ENCODE measurements at regions not wholly inside any gene's neighbourhood (a gene's known extent, or its start where the extent isn't known, plus 50 kb on each side); places are given as distances from the start of the nearest gene placed in this dataset.

DNA sequence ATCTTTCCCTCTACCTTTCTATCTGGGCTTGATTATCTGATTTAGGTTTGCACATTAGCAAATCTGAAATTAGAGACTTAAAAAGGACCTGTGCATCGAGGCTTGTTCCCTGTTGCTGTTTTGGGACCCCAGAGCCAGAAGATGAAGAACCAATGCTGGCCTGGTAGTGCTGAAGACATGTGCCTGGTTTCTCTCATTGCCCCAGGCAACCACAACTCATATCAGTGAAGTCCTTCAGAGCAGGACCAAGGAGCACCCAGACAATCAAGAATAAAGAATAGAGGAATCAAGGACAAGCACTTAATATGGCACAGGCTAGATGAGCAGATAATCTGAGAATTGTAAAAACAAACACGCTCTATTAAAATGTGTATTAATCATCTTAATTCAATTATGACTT, 362.7 kb downstream of the DMRTA1 start:
- Histone ChIP-seq H3K9me3 (no peaks in the 10 kb centered on the region), H3K36me3 (no peaks in the 10 kb centered on the region), H3K4me3 (ENCODE audit: low read depth, low read length) (no peak overlapping the region), H3K27me3 (no peaks in the 10 kb centered on the region), H3K4me1 (no peaks in the 10 kb centered on the region)
- TF ChIP-seq, protein P1, sequence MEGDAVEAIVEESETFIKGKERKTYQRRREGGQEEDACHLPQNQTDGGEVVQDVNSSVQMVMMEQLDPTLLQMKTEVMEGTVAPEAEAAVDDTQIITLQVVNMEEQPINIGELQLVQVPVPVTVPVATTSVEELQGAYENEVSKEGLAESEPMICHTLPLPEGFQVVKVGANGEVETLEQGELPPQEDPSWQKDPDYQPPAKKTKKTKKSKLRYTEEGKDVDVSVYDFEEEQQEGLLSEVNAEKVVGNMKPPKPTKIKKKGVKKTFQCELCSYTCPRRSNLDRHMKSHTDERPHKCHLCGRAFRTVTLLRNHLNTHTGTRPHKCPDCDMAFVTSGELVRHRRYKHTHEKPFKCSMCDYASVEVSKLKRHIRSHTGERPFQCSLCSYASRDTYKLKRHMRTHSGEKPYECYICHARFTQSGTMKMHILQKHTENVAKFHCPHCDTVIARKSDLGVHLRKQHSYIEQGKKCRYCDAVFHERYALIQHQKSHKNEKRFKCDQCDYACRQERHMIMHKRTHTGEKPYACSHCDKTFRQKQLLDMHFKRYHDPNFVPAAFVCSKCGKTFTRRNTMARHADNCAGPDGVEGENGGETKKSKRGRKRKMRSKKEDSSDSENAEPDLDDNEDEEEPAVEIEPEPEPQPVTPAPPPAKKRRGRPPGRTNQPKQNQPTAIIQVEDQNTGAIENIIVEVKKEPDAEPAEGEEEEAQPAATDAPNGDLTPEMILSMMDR (IDR thresholded peaks at IDR 0.05; ENCODE audit: low read depth, low read length) = no peak
- no peak for DNase-seq

DNA sequence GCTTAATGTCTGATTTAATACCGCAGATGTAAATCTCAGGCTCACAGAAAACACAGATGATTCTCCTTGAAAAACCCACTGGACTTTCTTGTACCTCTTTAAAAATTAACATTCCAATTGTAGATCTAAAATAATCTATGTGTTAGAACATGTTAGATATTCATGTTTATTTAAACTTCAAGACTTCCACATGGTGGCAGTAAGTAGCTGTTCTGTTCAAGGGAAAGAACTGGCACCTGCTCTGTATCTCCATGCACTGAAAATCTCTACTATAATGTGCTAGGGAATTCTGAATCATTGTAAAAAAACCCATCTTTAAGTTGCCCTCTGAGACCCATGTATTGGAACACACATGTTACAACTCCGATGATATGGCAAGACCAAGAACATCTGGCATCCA, 366.9 kb downstream of the DMRTA1 start:
- TF ChIP-seq, protein P1 (IDR thresholded peaks at IDR 0.05; ENCODE audit: low read depth, low read length) = no peak
- Histone ChIP-seq H3K4me3 (ENCODE audit: low read depth, low read length) (no peak overlapping the region), H3K27me3 (no peaks in the 10 kb centered on the region), H3K4me1 (no peaks in the 10 kb centered on the region), H3K36me3 (no peaks in the 10 kb centered on the region), H3K9me3 (no peaks in the 10 kb centered on the region)
- DNase-seq = no peak

DNA sequence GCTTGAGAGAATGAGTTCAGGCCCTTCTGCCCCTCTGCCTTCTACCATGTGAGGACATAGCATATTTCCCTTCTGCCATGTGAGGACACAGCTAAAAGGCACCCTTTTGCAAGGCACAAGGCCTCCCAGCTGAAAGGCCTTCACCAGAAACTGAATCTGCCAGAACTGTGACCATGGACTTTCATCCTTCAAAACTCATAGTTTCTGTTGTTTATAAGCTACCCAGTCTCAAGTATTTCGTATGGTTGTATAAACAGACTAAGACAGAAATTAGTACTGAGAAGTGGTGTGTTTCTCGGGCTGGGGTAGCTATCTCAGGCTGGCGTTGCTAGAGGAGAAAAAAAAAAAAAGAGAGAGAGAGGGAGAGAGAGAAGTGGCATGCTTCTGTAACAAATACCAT, 368.6 kb downstream of the DMRTA1 start:
- Histone ChIP-seq H3K36me3 (no peaks in the 10 kb centered on the region), H3K9me3 (no peaks in the 10 kb centered on the region), H3K27me3 (no peaks in the 10 kb centered on the region), H3K4me3 (ENCODE audit: low read depth, low read length) (no peak overlapping the region), H3K4me1 (no peaks in the 10 kb centered on the region)
- TF ChIP-seq, protein P1 (IDR thresholded peaks at IDR 0.05; ENCODE audit: low read depth, low read length) = no peak
- DNase-seq = no peak

DNA sequence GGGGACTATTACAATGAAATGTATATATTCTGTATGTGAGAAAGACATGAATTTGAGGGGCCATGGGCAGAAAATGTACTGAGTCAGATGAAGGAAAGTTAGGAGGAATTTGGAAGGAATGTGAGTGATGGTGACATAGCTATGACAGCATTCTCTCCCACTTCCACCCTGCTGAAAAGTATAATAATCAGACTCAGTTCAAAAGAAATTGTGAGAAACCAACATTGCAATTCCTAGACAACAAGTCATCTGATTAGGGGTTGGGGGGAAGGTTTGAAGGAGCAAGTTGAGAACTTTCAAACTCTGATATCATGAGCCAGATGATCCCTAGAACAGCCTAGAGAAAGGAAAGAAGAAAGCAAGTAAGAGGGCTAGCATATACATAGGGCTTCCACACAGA, 370.6 kb downstream of the DMRTA1 start:
- DNase-seq = no peak
- H3K9me3 ChIP-seq = no peaks in the 10 kb centered on the region
- TF ChIP-seq, protein P1 (IDR thresholded peaks at IDR 0.05; ENCODE audit: low read depth, low read length) = no peak

DNA sequence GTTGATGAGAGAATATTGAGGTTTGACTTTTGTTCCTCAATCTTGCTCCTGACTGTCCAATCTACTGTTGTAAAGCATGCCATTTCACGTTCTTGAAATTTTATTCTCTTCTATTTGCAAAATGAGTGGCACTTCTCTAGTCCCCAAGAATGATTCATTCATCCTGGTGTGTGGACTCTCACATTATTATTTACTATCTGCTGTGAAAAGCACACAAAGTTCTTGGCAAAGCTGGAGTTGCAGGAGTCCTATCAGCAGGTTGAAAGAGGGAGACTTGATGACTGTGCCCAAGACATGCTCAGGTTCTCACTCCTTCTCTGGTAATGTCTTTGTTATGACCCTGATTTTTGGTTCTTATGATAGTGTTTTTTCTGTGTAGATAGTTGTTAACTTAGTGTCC, 382.6 kb downstream of the DMRTA1 start:
- no peak for DNase-seq
- no peaks in the 10 kb centered on the region; the same call in 1 of the 2 replicates for H3K9me3 ChIP-seq
- no peak overlapping the region for H3K4me3 ChIP-seq (ENCODE audit: low read depth, low read length)
- no peaks in the 10 kb centered on the region for H3K36me3 ChIP-seq
- TF ChIP-seq, protein P1 (IDR thresholded peaks at IDR 0.05; ENCODE audit: low read depth, low read length) = no peak
- H3K4me1 ChIP-seq = no peaks in the 10 kb centered on the region
- no peaks in the 10 kb centered on the region for H3K27me3 ChIP-seq

More for the DNA sequence above, 370.6 kb downstream of the DMRTA1 start:
- Histone ChIP-seq H3K36me3 (no peaks in the 10 kb centered on the region), H3K4me3 (ENCODE audit: low read depth, low read length) (no peak overlapping the region), H3K27me3 (no peaks in the 10 kb centered on the region), H3K4me1 (no peaks in the 10 kb centered on the region)

DNA sequence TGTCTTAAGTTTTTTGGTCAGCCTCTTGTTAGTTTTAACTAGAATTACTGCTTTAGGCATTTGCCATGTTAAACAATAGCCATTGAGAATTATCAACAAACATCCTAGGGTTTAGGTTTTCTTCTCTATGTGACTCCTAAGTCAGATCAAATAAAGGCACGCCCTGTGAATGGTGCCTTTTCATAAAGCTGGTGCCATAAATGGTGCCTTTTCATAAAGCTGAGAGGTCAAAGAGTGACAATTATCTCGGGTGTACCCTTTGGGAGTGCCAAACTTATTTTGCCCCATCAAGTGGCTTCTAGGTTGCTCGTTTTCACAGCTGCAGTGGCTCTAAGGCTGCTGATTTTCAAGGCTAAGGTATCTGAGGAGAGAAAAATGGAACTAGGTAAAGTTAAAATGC, 391.6 kb downstream of the DMRTA1 start:
- Histone ChIP-seq H3K27me3 (no peaks in the 10 kb centered on the region), H3K9me3 (no peaks in the 10 kb centered on the region; the same call in 1 of the 2 replicates), H3K36me3 (no peaks in the 10 kb centered on the region), H3K4me1 (no peaks in the 10 kb centered on the region), H3K4me3 (ENCODE audit: low read depth, low read length) (no peak overlapping the region)
- no peak for DNase-seq
- TF ChIP-seq, protein P1 (IDR thresholded peaks at IDR 0.05; ENCODE audit: low read depth, low read length) = no peak
